Mucosa of rectum (tissue), 2 donors: ENCODE measurements at regions not wholly inside any gene's neighbourhood (a gene's known extent, or its start where the extent isn't known, plus 50 kb on each side); places are given as distances from the start of the nearest gene placed in this dataset.

ENCODE experiments used
- H3K27ac ChIP-seq, 2 donors: one replicate each; pipeline ENCODE4 v1.7.0; 2013; ENCODE audit warnings: inconsistent platforms in 2 of 2, low read depth in 2 of 2, low read length in 2 of 2
- H3K27me3 ChIP-seq, 2 donors: one replicate each; pipeline ENCODE4 v1.7.0; 2013; ENCODE audit warnings: low read length in 2 of 2; ENCODE audit not compliant: control insufficient read depth in 2 of 2, insufficient read depth in 2 of 2
- H3K36me3 ChIP-seq, 2 donors: one replicate each; pipeline ENCODE4 v1.7.0; 2013; ENCODE audit warnings: low read length in 2 of 2; ENCODE audit not compliant: control insufficient read depth in 2 of 2, insufficient read depth in 2 of 2
- H3K4me1 ChIP-seq, 2 donors: one replicate each; pipeline ENCODE4 v1.7.0; 2013; ENCODE audit warnings: low read length in 2 of 2, mild to moderate bottlenecking in 1 of 2; ENCODE audit not compliant: control insufficient read depth in 2 of 2, insufficient read depth in 2 of 2
- H3K4me3 ChIP-seq, 2 donors: one replicate each; pipeline ENCODE4 v1.7.0; 2013; ENCODE audit warnings: low read length in 2 of 2
- H3K9ac ChIP-seq, 2 donors: one replicate each; pipeline ENCODE4 v1.7.0; 2013; ENCODE audit warnings: low read length in 2 of 2, low read depth in 1 of 2, mild to moderate bottlenecking in 1 of 2
- H3K9me3 ChIP-seq, 2 donors: one replicate each; pipeline ENCODE4 v1.7.0; 2013; ENCODE audit warnings: low read length in 2 of 2; ENCODE audit not compliant: control insufficient read depth in 2 of 2
- donor health status: healthy.
- donor health status: Normal muscosa, but diverticular disease.

- no peak overlapping the region for H3K27ac ChIP-seq
- H3K27me3 ChIP-seq, result peaks cover 0 to 1% of the 10 kb centered on the region in 2 donors
- no peak overlapping the region for H3K9ac ChIP-seq
- H3K36me3 ChIP-seq, result no peaks in the 10 kb centered on the region
- H3K4me3 ChIP-seq, result no peak overlapping the region
- H3K4me1 ChIP-seq, result no peaks in the 10 kb centered on the region
- H3K9me3 ChIP-seq, result no peaks in the 10 kb centered on the region
Observed at GRCh38 chr6:10028222-10028621, 386.7 kb downstream of the TFAP2A start.

- Histone ChIP-seq H3K4me3 (no peak overlapping the region), H3K36me3 (no peaks in the 10 kb centered on the region), H3K9me3 (no peaks in the 10 kb centered on the region), H3K4me1 (no peaks in the 10 kb centered on the region), H3K9ac (no peak overlapping the region), H3K27ac (no peak overlapping the region), H3K27me3 (peaks cover 0 to 4% of the 10 kb centered on the region in 2 donors)
Observed at GRCh38 chr6:10019851-10020250, 395.0 kb downstream of the TFAP2A start.

- Histone ChIP-seq H3K36me3 (no peaks in the 10 kb centered on the region), H3K4me3 (no peak overlapping the region), H3K27ac (no peak overlapping the region), H3K4me1 (no peaks in the 10 kb centered on the region), H3K9me3 (no peaks in the 10 kb centered on the region), H3K27me3 (no peaks in the 10 kb centered on the region), H3K9ac (no peak overlapping the region)
Observed at GRCh38 chr6:10014557-10014956, 400.3 kb downstream of the TFAP2A start.

- Histone ChIP-seq H3K27me3 (no peaks in the 10 kb centered on the region), H3K4me1 (no peaks in the 10 kb centered on the region), H3K4me3 (no peak overlapping the region), H3K9ac (no peak overlapping the region), H3K36me3 (no peaks in the 10 kb centered on the region), H3K27ac (no peak overlapping the region), H3K9me3 (no peaks in the 10 kb centered on the region)
Observed at GRCh38 chr6:10000551-10000950, 414.3 kb downstream of the TFAP2A start.

GRCh38 chr6:9999796-10000195, 415.1 kb downstream of the TFAP2A start:
- no peaks in the 10 kb centered on the region for H3K9me3 ChIP-seq

GRCh38 chr6:9986273-9986672, 428.6 kb downstream of the TFAP2A start:
- H3K4me1 ChIP-seq, result no peaks in the 10 kb centered on the region

More at GRCh38 chr6:9999796-10000195, 415.1 kb downstream of the TFAP2A start:
- H3K36me3 ChIP-seq, result no peaks in the 10 kb centered on the region
- no peak overlapping the region for H3K27ac ChIP-seq
- no peak overlapping the region for H3K9ac ChIP-seq
- H3K27me3 ChIP-seq, result no peaks in the 10 kb centered on the region
- H3K4me1 ChIP-seq, result no peaks in the 10 kb centered on the region
- no peak overlapping the region for H3K4me3 ChIP-seq

GRCh38 chr6:9985481-9985880, 429.4 kb downstream of the TFAP2A start:
- Histone ChIP-seq H3K9ac (no peak overlapping the region), H3K9me3 (no peaks in the 10 kb centered on the region), H3K4me1 (no peaks in the 10 kb centered on the region), H3K4me3 (no peak overlapping the region), H3K36me3 (no peaks in the 10 kb centered on the region), H3K27me3 (no peaks in the 10 kb centered on the region), H3K27ac (no peak overlapping the region)

More at GRCh38 chr6:9986273-9986672, 428.6 kb downstream of the TFAP2A start:
- Histone ChIP-seq H3K27me3 (no peaks in the 10 kb centered on the region), H3K9me3 (no peaks in the 10 kb centered on the region), H3K36me3 (no peaks in the 10 kb centered on the region), H3K4me3 (no peak overlapping the region), H3K9ac (no peak overlapping the region), H3K27ac (no peak overlapping the region)

GRCh38 chr6:9984607-9985006, 430.3 kb downstream of the TFAP2A start:
- Histone ChIP-seq H3K27ac (no peak overlapping the region), H3K27me3 (no peaks in the 10 kb centered on the region), H3K36me3 (no peaks in the 10 kb centered on the region), H3K4me3 (no peak overlapping the region), H3K9ac (no peak overlapping the region), H3K9me3 (no peaks in the 10 kb centered on the region), H3K4me1 (no peaks in the 10 kb centered on the region)

GRCh38 chr6:9983168-9983567, 431.7 kb downstream of the TFAP2A start:
- Histone ChIP-seq H3K4me3 (no peak overlapping the region), H3K4me1 (no peaks in the 10 kb centered on the region), H3K9me3 (no peaks in the 10 kb centered on the region), H3K27me3 (no peaks in the 10 kb centered on the region), H3K9ac (no peak overlapping the region), H3K36me3 (no peaks in the 10 kb centered on the region), H3K27ac (no peak overlapping the region)

GRCh38 chr6:9982215-9982614, 432.7 kb downstream of the TFAP2A start:
- H3K27ac ChIP-seq, result no peak overlapping the region
- no peaks in the 10 kb centered on the region for H3K9me3 ChIP-seq
- H3K4me3 ChIP-seq, result no peak overlapping the region
- H3K9ac ChIP-seq, result no peak overlapping the region
- no peaks in the 10 kb centered on the region for H3K27me3 ChIP-seq
- no peaks in the 10 kb centered on the region for H3K4me1 ChIP-seq
- H3K36me3 ChIP-seq, result no peaks in the 10 kb centered on the region

GRCh38 chr6:9979996-9980395, 434.9 kb downstream of the TFAP2A start:
- Histone ChIP-seq H3K27ac (no peak overlapping the region), H3K27me3 (no peaks in the 10 kb centered on the region), H3K4me3 (no peak overlapping the region), H3K9me3 (peaks cover 0 to 2% of the 10 kb centered on the region in 2 donors), H3K9ac (no peak overlapping the region), H3K4me1 (no peaks in the 10 kb centered on the region), H3K36me3 (no peaks in the 10 kb centered on the region)
